GM23338 (cell line): ENCODE measurements at regions not wholly inside any gene's neighbourhood (a gene's known extent, or its start where the extent isn't known, plus 50 kb on each side); places are given as distances from the start of the nearest gene placed in this dataset.

ENCODE experiments used
- ATAC-seq: fragments of 200-7000 bp; cut with Tn5 transposase; 3 replicates; pipeline ENCODE4 v1.9.1; 2020
- DNase-seq: peaks from one replicate; pipeline ENCODE4 v3.0.0-alpha.2; 2015; ENCODE audit warnings: low spot score
- H2AFZ ChIP-seq: fragments of 200-600 bp; sonication (generic); 2 replicates; pipeline ENCODE4 v1.8.0; 2016; ENCODE audit warnings: antibody characterized with exemption, mild to moderate bottlenecking, moderate library complexity
- H3F3A ChIP-seq: fragments of 200-600 bp; sonication (generic); replicated peaks from 2 replicates; pipeline ENCODE4 v1.8.0; 2017; ENCODE audit warnings: antibody characterized with exemption, mixed run types, low read depth
- H3K27ac ChIP-seq: fragments of 200-600 bp; sonication (generic); 2 replicates; pipeline ENCODE4 v1.6.1; 2016; ENCODE audit warnings: low read depth
- H3K27me3 ChIP-seq: fragments of 200-600 bp; sonication (generic); 2 replicates; pipeline ENCODE4 v1.8.0; 2016; ENCODE audit warnings: mild to moderate bottlenecking, mixed run types, moderate library complexity; ENCODE audit not compliant: insufficient read depth
- H3K36me3 ChIP-seq: fragments of 200-600 bp; sonication (generic); 2 replicates; pipeline ENCODE4 v1.8.0; 2016; ENCODE audit warnings: mild to moderate bottlenecking; ENCODE audit not compliant: insufficient read depth
- H3K4me1 ChIP-seq: fragments of 200-600 bp; sonication (generic); 2 replicates; pipeline ENCODE4 v1.8.0; 2016; ENCODE audit warnings: mild to moderate bottlenecking, moderate library complexity; ENCODE audit not compliant: insufficient read depth
- H3K4me2 ChIP-seq: fragments of 200-600 bp; sonication (generic); 2 replicates; pipeline ENCODE4 v1.7.1; 2017; ENCODE audit warnings: mixed run types
- H3K4me3 ChIP-seq: fragments of 200-600 bp; sonication (generic); 2 replicates; pipeline ENCODE4 v1.6.1; 2016; ENCODE audit warnings: mixed run types
- H3K79me2 ChIP-seq: fragments of 200-600 bp; sonication (generic); replicated peaks from 2 replicates; pipeline ENCODE4 v1.8.0; 2017; ENCODE audit warnings: mild to moderate bottlenecking; ENCODE audit not compliant: insufficient read depth
- H3K9me2 ChIP-seq: fragments of 200-600 bp; sonication (generic); 2 replicates; pipeline ENCODE4 v1.8.0; 2017; ENCODE audit not compliant: insufficient read depth
- H4K20me1 ChIP-seq: fragments of 200-600 bp; sonication (generic); replicated peaks from 2 replicates; pipeline ENCODE4 v1.8.0; 2017; ENCODE audit warnings: mild to moderate bottlenecking; ENCODE audit not compliant: insufficient read depth
- H3K27ac Mint-ChIP-seq: 2 replicates; pipeline ENCODE4 v1.8.0; 2020; ENCODE audit warnings: inconsistent platforms, mild to moderate bottlenecking, moderate library complexity, mixed read lengths
- H3K27me3 Mint-ChIP-seq: 3 replicates; pipeline ENCODE4 v1.8.0; 2022; ENCODE audit warnings: low read depth, mild to moderate bottlenecking, moderate library complexity, mixed read lengths, inconsistent platforms; ENCODE audit not compliant: insufficient read depth, poor library complexity
- H3K36me3 Mint-ChIP-seq: 3 replicates; pipeline ENCODE4 v1.8.0; 2021; ENCODE audit warnings: low read depth, mild to moderate bottlenecking, inconsistent platforms, moderate library complexity, mixed read lengths
- H3K4me1 Mint-ChIP-seq: 3 replicates; pipeline ENCODE4 v1.8.0; 2020; ENCODE audit warnings: mild to moderate bottlenecking, inconsistent platforms, mixed read lengths
- H3K4me3 Mint-ChIP-seq: 3 replicates; pipeline ENCODE4 v1.8.0; 2021; ENCODE audit warnings: moderate library complexity, mild to moderate bottlenecking, inconsistent platforms, mixed read lengths
- H3K9me3 Mint-ChIP-seq: 3 replicates; pipeline ENCODE4 v1.8.0; 2020; ENCODE audit warnings: moderate library complexity, mild to moderate bottlenecking, inconsistent platforms, mixed read lengths
- CREB1 ChIP-seq: fragments of 250-450 bp; sonication (Bioruptor Pico); IDR thresholded peaks from 2 replicates; pipeline ENCODE4 v1.5.0; 2020; ENCODE audit warnings: low read depth, mild to moderate bottlenecking, moderate library complexity
- EZH2 ChIP-seq: fragments of 200-600 bp; sonication (generic); IDR thresholded peaks from one replicate; pipeline ENCODE4 v1.8.0; 2017; ENCODE audit warnings: antibody characterized with exemption, mild to moderate bottlenecking, low read depth; ENCODE audit not compliant: unreplicated experiment
- EZH2phosphoT487 ChIP-seq: fragments of 200-600 bp; sonication (generic); IDR thresholded peaks from one replicate; pipeline ENCODE4 v1.8.1; 2018; ENCODE audit warnings: antibody characterized with exemption; ENCODE audit not compliant: unreplicated experiment
- JUNB ChIP-seq: IDR thresholded peaks from one replicate; pipeline ENCODE4 v1.6.1; 2016; ENCODE audit warnings: antibody characterized with exemption; ENCODE audit not compliant: unreplicated experiment
- NANOG ChIP-seq: IDR thresholded peaks from 2 replicates; pipeline ENCODE4 v1.6.1; 2016; ENCODE audit warnings: antibody characterized with exemption, borderline replicate concordance
- POLR2AphosphoS5 ChIP-seq: IDR thresholded peaks from 2 replicates; pipeline ENCODE4 v1.6.1; 2016; ENCODE audit warnings: antibody characterized with exemption, low read depth
- STAT1 ChIP-seq: IDR thresholded peaks from one replicate; pipeline ENCODE4 v1.6.1; 2016; ENCODE audit warnings: antibody characterized with exemption; ENCODE audit not compliant: unreplicated experiment
- ZNF331 ChIP-seq: fragments of 250-450 bp; sonication (Bioruptor Pico); IDR thresholded peaks from 2 replicates; pipeline ENCODE4 v1.5.0; 2020; ENCODE audit warnings: low read depth, mild to moderate bottlenecking, moderate library complexity
- TF ChIP-seq, protein P1 (sequence below), 2 experiments: fragments of 200-600 bp in 1 of 2; sonication (generic) in 1 of 2; conservative IDR thresholded peaks; 2 replicates each; pipeline versions ENCODE4 v1.5.1 to v1.6.1; 2016 to 2017; ENCODE audit warnings: antibody characterized with exemption in 2 of 2, low read depth in 2 of 2, mild to moderate bottlenecking in 2 of 2, moderate library complexity in 1 of 2
- TF ChIP-seq, protein P2 (sequence below): fragments of 250-450 bp; sonication (Bioruptor Pico); IDR thresholded peaks from 2 replicates; pipeline ENCODE4 v1.5.0; 2020; ENCODE audit warnings: mild to moderate bottlenecking, moderate library complexity
- TF ChIP-seq, protein P3 (sequence below): IDR thresholded peaks from 2 replicates; pipeline ENCODE4 v1.6.1; 2016; ENCODE audit warnings: antibody characterized with exemption

GRCh38 chr13:50561739-50562138 lies 281.8 kb downstream of the DLEU7 start (continued):
- TF ChIP-seq, protein P1, sequence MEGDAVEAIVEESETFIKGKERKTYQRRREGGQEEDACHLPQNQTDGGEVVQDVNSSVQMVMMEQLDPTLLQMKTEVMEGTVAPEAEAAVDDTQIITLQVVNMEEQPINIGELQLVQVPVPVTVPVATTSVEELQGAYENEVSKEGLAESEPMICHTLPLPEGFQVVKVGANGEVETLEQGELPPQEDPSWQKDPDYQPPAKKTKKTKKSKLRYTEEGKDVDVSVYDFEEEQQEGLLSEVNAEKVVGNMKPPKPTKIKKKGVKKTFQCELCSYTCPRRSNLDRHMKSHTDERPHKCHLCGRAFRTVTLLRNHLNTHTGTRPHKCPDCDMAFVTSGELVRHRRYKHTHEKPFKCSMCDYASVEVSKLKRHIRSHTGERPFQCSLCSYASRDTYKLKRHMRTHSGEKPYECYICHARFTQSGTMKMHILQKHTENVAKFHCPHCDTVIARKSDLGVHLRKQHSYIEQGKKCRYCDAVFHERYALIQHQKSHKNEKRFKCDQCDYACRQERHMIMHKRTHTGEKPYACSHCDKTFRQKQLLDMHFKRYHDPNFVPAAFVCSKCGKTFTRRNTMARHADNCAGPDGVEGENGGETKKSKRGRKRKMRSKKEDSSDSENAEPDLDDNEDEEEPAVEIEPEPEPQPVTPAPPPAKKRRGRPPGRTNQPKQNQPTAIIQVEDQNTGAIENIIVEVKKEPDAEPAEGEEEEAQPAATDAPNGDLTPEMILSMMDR (conservative IDR thresholded peaks at IDR 0.05; ENCODE audit: low read depth in 2 of 2), result no peak

- Histone ChIP-seq H3K36me3 (no peaks in the 10 kb centered on the region), H3K4me1 (no peaks in the 10 kb centered on the region), H2AFZ (no peak overlapping the region), H3K27me3 (no peaks in the 10 kb centered on the region), H3K9me2 (no peaks in the 10 kb centered on the region), H3F3A (no peaks in the 10 kb centered on the region), H3K4me3 (no peak overlapping the region), H3K4me2 (no peak overlapping the region), H3K27ac (no peak overlapping the region), H4K20me1 (no peaks in the 10 kb centered on the region), H3K79me2 (no peaks in the 10 kb centered on the region)
- Mint-ChIP-seq H3K9me3 (peaks cover 3% of the 10 kb centered on the region; the same call in 1 of the 3 replicates), H3K4me1 (no peaks in the 10 kb centered on the region), H3K27me3 (no peaks in the 10 kb centered on the region), H3K27ac (no peak overlapping the region), H3K36me3 (no peaks in the 10 kb centered on the region; the same call in 2 of the 3 replicates), H3K4me3 (no peak overlapping the region)
- DNase-seq (no peak), ATAC-seq (no peak)
- TF ChIP-seq, protein P2, sequence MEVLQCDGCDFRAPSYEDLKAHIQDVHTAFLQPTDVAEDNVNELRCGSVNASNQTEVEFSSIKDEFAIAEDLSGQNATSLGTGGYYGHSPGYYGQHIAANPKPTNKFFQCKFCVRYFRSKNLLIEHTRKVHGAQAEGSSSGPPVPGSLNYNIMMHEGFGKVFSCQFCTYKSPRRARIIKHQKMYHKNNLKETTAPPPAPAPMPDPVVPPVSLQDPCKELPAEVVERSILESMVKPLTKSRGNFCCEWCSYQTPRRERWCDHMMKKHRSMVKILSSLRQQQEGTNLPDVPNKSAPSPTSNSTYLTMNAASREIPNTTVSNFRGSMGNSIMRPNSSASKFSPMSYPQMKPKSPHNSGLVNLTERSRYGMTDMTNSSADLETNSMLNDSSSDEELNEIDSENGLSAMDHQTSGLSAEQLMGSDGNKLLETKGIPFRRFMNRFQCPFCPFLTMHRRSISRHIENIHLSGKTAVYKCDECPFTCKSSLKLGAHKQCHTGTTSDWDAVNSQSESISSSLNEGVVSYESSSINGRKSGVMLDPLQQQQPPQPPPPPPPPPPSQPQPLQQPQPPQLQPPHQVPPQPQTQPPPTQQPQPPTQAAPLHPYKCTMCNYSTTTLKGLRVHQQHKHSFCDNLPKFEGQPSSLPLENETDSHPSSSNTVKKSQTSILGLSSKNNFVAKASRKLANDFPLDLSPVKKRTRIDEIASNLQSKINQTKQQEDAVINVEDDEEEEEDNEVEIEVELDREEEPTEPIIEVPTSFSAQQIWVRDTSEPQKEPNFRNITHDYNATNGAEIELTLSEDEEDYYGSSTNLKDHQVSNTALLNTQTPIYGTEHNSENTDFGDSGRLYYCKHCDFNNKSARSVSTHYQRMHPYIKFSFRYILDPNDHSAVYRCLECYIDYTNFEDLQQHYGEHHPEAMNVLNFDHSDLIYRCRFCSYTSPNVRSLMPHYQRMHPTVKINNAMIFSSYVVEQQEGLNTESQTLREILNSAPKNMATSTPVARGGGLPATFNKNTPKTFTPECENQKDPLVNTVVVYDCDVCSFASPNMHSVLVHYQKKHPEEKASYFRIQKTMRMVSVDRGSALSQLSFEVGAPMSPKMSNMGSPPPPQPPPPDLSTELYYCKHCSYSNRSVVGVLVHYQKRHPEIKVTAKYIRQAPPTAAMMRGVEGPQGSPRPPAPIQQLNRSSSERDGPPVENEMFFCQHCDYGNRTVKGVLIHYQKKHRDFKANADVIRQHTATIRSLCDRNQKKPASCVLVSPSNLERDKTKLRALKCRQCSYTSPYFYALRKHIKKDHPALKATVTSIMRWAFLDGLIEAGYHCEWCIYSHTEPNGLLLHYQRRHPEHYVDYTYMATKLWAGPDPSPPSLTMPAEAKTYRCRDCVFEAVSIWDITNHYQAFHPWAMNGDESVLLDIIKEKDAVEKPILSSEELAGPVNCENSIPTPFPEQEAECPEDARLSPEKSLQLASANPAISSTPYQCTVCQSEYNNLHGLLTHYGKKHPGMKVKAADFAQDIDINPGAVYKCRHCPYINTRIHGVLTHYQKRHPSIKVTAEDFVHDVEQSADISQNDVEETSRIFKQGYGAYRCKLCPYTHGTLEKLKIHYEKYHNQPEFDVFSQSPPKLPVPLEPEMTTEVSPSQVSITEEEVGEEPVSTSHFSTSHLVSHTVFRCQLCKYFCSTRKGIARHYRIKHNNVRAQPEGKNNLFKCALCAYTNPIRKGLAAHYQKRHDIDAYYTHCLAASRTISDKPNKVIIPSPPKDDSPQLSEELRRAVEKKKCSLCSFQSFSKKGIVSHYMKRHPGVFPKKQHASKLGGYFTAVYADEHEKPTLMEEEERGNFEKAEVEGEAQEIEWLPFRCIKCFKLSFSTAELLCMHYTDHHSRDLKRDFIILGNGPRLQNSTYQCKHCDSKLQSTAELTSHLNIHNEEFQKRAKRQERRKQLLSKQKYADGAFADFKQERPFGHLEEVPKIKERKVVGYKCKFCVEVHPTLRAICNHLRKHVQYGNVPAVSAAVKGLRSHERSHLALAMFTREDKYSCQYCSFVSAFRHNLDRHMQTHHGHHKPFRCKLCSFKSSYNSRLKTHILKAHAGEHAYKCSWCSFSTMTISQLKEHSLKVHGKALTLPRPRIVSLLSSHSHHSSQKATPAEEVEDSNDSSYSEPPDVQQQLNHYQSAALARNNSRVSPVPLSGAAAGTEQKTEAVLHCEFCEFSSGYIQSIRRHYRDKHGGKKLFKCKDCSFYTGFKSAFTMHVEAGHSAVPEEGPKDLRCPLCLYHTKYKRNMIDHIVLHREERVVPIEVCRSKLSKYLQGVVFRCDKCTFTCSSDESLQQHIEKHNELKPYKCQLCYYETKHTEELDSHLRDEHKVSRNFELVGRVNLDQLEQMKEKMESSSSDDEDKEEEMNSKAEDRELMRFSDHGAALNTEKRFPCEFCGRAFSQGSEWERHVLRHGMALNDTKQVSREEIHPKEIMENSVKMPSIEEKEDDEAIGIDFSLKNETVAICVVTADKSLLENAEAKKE, result no peak
- TF ChIP-seq EZH2phosphoT487 (no peak), NANOG (no peak), EZH2 (no peak), CREB1 (no peak), STAT1 (no peak), POLR2AphosphoS5 (no peak), JUNB (no peak), ZNF331 (CRISPR knock-in tag) (no peak)
- TF ChIP-seq, protein P3, sequence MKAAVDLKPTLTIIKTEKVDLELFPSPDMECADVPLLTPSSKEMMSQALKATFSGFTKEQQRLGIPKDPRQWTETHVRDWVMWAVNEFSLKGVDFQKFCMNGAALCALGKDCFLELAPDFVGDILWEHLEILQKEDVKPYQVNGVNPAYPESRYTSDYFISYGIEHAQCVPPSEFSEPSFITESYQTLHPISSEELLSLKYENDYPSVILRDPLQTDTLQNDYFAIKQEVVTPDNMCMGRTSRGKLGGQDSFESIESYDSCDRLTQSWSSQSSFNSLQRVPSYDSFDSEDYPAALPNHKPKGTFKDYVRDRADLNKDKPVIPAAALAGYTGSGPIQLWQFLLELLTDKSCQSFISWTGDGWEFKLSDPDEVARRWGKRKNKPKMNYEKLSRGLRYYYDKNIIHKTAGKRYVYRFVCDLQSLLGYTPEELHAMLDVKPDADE, result no peak
- TF ChIP-seq, protein P1 (conservative IDR thresholded peaks at IDR 0.05; ENCODE audit: low read depth in 2 of 2), result no peak
Observed at GRCh38 chr13:50566646-50567045, 276.8 kb downstream of the DLEU7 start.
